ENCODE measurements at regions not wholly inside any gene's neighbourhood (a gene's known extent, or its start where the extent isn't known, plus 50 kb on each side); places are given as distances from the start of the nearest gene placed in this dataset.
"Not testable (repeated sequence)": the region's sequence is repeated elsewhere in the genome, so short reads cannot be mapped to it uniquely, and the experiment has no call there.

- no peak for DNase-seq
Observed at GRCh38 chr7:46091071-46091470, 170.0 kb upstream of the IGFBP3 start.

DNA sequence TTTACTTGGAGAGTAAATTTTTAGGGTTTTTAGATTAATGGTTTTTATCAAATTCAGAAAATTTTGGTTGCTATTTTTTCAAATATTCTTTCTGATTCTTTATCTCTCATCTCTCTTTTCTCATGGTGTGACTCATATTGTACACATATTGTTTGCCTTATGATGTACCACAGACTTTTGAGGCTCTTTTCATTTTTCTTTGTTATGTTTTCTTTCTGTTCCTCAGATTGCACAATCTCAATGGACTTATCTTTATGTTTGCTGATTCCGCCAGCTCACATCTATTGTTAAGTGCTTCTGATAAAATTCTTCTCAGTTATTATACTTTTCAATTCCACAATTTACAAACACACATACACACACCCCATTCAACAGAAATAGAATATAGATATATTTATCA lies 168.2 kb upstream of the IGFBP3 start:
- no peak for DNase-seq

- DNase-seq = not testable (repeated sequence)
Observed at GRCh38 chr7:46088486-46088885, 167.4 kb upstream of the IGFBP3 start.

DNA sequence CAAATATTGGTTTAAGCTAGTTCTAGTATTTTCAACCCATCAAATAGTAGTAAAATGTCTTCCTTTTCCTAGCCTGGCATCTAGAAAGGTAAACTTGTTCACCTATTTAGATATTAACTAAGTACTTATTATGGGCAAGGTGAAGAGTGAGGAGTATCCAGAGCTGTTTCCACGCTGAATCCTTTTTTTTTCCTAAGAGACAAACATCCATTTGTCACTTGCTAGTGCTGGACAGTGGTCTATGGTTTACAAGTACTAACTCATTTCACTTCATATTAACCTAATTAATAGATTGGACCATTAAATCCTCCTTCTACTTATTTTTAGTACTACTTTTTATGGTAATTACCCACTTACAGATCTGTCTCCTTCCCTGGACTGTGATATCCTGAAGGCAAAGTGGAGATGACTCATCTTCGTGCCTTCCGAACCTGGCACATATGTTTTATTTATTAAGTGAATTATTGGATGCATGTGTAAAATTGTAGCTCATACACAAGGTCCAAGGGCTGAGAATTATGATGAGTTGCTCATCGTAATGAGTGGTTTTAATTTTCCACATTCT lies 159.6 kb upstream of the IGFBP3 start:
- DNase-seq = no peak

- DNase-seq = peak; percentile 92
Observed at GRCh38 chr7:46079421-46079820, 158.3 kb upstream of the IGFBP3 start.

DNA sequence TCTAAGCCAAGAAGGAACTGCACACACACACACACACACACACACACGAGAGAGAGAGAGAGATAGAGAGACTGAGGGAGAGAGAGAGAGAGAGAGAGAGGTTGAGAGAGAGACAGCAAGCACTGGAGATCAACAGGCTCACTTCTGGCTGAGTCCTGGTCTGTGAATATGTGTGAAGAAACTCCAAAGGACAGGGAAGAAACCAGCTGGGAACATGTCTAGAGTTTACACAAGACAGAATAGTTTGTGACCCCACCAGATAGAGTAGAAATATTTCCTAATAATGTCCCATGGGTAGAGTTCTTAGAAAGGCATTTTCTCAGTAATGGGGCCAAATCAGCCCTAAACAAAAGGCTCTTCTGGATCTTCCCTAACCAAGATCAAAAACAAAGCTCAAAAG lies 155.5 kb upstream of the IGFBP3 start:
- no peak for DNase-seq

- no peak for DNase-seq
Observed at GRCh38 chr7:46072722-46073121, 151.7 kb upstream of the IGFBP3 start.

- no peak for DNase-seq
Observed at GRCh38 chr7:46071601-46072000, 150.5 kb upstream of the IGFBP3 start.

- DNase-seq = no peak
Observed at GRCh38 chr7:46071076-46071475, 150.0 kb upstream of the IGFBP3 start.

- no peak for DNase-seq
Observed at GRCh38 chr7:46068159-46068558, 147.1 kb upstream of the IGFBP3 start.

- DNase-seq = no peak
Observed at GRCh38 chr7:46059308-46060020, 138.4 kb upstream of the IGFBP3 start.

GRCh38 chr7:46058086-46058823 lies 137.2 kb upstream of the IGFBP3 start:
- DNase-seq = no peak

DNA sequence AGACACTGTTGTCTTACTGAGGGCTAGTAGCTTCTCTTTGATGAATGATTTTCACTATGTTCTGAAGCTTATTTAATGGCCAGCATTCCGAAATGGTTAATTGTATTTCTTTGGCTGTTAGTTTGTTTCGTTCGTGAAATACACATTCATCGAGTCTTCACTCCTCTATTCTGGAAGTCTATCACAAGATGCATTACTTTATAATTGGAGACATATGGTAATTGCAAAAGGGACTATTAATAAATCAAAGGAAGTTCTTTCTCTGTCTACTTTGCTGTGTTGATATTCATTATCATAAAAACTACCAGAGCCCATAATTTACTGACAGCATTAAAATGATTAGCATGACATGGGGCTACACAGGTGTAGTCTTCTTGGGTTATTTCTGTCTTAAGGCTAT lies 133.8 kb upstream of the IGFBP3 start:
- no peak for DNase-seq

- DNase-seq = peak; percentile 74
Observed at GRCh38 chr7:46054272-46054671, 133.2 kb upstream of the IGFBP3 start.

DNA sequence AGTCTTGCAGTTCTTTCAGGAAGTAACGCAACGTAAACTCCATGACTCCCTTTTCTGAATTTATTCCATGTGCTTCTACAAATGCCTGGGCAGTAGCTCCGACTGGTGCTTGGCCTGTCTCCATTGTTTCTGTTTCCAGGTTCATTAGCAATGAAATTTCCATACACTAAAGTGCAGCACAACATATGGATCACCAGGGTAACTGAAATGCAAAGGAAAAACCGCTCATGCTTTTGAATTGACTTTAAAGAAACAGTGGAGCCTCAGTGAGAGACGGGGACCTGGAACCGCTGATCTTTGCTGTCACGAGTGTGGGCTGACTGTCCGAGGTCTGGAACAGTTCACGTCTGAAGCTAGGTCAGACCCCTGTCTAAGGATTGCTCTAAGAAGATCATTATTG lies 126.5 kb upstream of the IGFBP3 start:
- no peak for DNase-seq

GRCh38 chr7:46043338-46043737 lies 122.3 kb upstream of the IGFBP3 start:
- not testable (repeated sequence) for DNase-seq

GRCh38 chr7:46039813-46040212 lies 118.7 kb upstream of the IGFBP3 start:
- DNase-seq = not testable (repeated sequence)

- DNase-seq = no peak
Observed at GRCh38 chr7:46035166-46035565, 114.1 kb upstream of the IGFBP3 start.

DNA sequence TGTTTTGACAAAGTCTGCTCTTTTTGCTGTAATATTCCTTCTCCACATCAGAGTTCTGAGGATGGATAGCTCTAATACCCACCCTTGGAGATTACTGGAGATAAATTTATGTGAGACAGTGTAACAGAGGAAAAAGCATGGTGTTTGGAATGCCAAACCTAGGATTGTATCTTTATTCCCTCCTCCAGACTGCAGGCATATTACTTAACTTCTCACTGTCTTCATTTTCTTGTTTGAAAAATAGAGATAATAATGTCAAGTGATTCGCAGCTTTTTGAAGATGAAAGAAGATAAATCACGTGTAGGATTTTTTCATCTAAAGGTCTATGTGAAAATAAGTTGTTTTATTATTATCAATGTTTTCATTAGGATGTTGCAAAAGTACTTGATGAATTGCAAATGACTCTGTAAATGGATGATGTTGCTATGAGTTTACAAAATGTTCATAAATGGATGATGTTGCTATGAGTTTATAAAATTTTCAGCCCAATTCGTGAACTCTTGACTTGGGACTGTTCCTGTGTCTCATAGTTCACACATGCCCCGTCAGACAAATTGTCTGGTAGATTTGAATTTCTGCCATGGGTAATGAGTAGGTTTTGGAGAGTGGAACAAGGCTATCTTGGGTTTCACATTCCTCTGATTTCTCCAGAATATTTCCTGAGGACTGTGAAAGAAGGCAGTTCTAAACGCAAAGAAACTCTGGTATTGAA lies 113.1 kb upstream of the IGFBP3 start:
- DNase-seq = no peak

DNA sequence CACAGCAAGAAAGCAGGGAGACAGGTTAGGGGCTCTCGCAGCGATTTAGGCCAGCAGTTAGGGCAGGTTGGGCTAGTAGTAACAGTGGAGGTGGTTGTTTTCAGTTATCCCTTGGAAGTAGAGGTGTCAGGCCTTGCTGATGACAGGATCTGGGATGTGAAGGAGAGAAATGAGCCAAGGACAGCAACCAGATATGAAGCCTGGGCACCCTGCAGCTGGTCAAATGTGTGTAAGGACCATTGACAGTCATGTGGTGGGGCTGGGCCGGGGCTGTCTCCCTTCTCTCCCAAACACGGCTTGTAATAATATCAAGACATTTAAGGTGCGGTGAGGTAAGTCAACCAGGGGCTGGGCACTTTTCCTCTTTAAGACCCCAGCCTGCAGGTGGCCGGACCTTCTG lies 112.5 kb upstream of the IGFBP3 start:
- DNase-seq = no peak

DNA sequence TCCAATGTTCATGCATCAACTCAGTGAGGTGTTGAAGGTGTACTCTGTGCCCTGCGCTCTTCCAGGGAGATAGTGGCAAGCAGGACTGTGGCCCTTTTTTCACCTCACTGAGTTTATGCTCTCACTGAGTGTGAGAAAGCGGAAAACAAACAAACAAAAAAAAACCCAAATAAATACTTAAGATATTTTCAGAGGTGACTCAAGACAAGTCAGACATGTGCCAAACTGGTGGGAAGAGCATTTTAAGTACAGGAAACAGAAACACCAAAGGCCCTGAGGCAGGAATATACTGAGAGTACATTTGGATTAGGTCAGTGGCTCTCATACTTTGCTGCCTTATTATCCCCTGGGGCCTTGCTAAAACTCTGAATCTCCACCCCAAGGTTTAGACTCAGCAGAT lies 111.9 kb upstream of the IGFBP3 start:
- DNase-seq = peak; percentile 86

DNA sequence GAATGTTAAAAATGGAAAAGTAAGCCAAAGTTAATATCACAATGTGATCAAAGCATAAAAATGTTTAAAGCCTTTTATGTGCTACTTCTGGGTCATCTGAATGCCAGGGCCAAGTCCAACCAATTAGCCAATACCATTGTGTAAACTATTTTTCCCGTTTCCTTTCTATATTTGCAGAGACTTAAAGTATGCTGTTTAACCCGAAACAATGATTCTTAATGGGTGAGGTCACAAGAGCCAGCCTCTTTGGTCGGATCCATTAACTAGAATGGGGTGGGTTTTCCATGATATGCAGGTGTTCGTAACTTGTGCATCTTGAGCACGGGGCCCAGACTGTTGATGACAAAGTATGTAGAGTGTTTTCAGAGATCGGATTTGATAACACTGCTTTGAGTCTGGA lies 111.3 kb upstream of the IGFBP3 start:
- peak; percentile 86 for DNase-seq

- DNase-seq = peak; percentile 92
Observed at GRCh38 chr7:46029111-46029704, 108.1 kb upstream of the IGFBP3 start.

Data from islet precursor cell (in vitro differentiated cells).